SK-N-SH (cell line): ENCODE measurements at regions not wholly inside any gene's neighbourhood (a gene's known extent, or its start where the extent isn't known, plus 50 kb on each side); places are given as distances from the start of the nearest gene placed in this dataset.
A peak's percentile ranks its signal among the peaks of the same experiment; 100 is the strongest.

Experiments used
- CTCF ChIA-PET: fragments of 300-600, 350-600 bp; formaldehyde crosslinking; extraction: SDS; loops from one replicate; lab custom pipeline; 2021; lab: Yijun Ruan, JAX
- POLR2A ChIA-PET: fragments of 350-600 bp; sonication (Branson Sonifier 250); formaldehyde crosslinking; extraction: SDS; loops from one replicate; lab custom pipeline; 2020; ENCODE audit warnings: antibody characterized with exemption, inconsistent platforms; lab: Yijun Ruan, JAX
- DNase-seq: peaks from one replicate; pipeline ENCODE4 v3.0.0; 2012
- H2AFZ ChIP-seq: fragments of 200-600 bp; sonication (generic); 2 replicates; pipeline ENCODE4 v1.8.1; 2016; ENCODE audit warnings: antibody characterized with exemption, mild to moderate bottlenecking, low read depth
- H3F3A ChIP-seq: fragments of 200-600 bp; sonication (generic); replicated peaks from 2 replicates; pipeline ENCODE3; 2016; ENCODE audit warnings: antibody characterized with exemption, mild to moderate bottlenecking; ENCODE audit not compliant: insufficient read depth
- H3K27ac ChIP-seq, 2 experiments: fragments of 200-500 bp in 1 of 2; fragments of 200-600 bp in 1 of 2; sonication (Bioruptor generic) in 1 of 2; sonication (generic), shearing (Covaris generic) in 1 of 2; 2 replicates each; pipeline versions ENCODE4 v1.5.1 to v1.6.1; 2014 to 2016; ENCODE audit warnings: low read depth in 2 of 2, inconsistent platforms in 1 of 2, low read length in 1 of 2, mild to moderate bottlenecking in 1 of 2, mixed read lengths in 1 of 2
- H3K27me3 ChIP-seq: fragments of 200-600 bp; sonication (generic), shearing (Covaris generic); 2 replicates; pipeline ENCODE4 v1.6.1; 2016; ENCODE audit warnings: mixed run types; ENCODE audit not compliant: insufficient read depth
- H3K36me3 ChIP-seq, 2 experiments: fragments of 200-500 bp in 1 of 2; fragments of 200-600 bp in 1 of 2; sonication (Bioruptor generic) in 1 of 2; sonication (generic) in 1 of 2; replicated peaks in 1 of 2; 2 replicates each; pipeline versions ENCODE3 to v1.5.1; 2014 to 2016; ENCODE audit warnings: low read length in 1 of 2, mild to moderate bottlenecking in 1 of 2; ENCODE audit not compliant: insufficient read depth in 2 of 2, control insufficient read depth in 1 of 2
- H3K4me1 ChIP-seq, 2 experiments: fragments of 200-500 bp in 1 of 2; fragments of 200-600 bp in 1 of 2; sonication (Bioruptor generic) in 1 of 2; sonication (generic), shearing (Covaris generic) in 1 of 2; 2 replicates each; pipeline versions ENCODE4 v1.5.1 to v1.6.1; 2014 to 2016; ENCODE audit warnings: low read depth in 1 of 2, low read length in 1 of 2, mixed run types in 1 of 2; ENCODE audit not compliant: insufficient read depth in 2 of 2, control insufficient read depth in 1 of 2
- H3K4me2 ChIP-seq: fragments of 200-600 bp; sonication (generic), shearing (Covaris generic); 2 replicates; pipeline ENCODE4 v1.6.1; 2017; ENCODE audit warnings: mixed run types
- H3K4me3 ChIP-seq, 2 experiments: fragments of 200-500 bp in 1 of 2; fragments of 200-600 bp in 1 of 2; sonication (Bioruptor generic) in 1 of 2; sonication (generic), shearing (Covaris generic) in 1 of 2; 2 replicates each; pipeline versions ENCODE4 v1.5.1 to v1.8.1; 2014 to 2016; ENCODE audit warnings: low read depth in 2 of 2, inconsistent platforms in 1 of 2, low read length in 1 of 2, mild to moderate bottlenecking in 1 of 2, mixed read lengths in 1 of 2, moderate library complexity in 1 of 2
- H3K79me2 ChIP-seq: fragments of 200-600 bp; sonication (generic); 2 replicates; pipeline ENCODE4 v1.8.1; 2017; ENCODE audit warnings: mild to moderate bottlenecking; ENCODE audit not compliant: insufficient read depth
- H3K9ac ChIP-seq: fragments of 200-600 bp; sonication (generic); 2 replicates; pipeline ENCODE4 v1.6.1; 2017; ENCODE audit warnings: mixed run types
- H3K9me2 ChIP-seq: fragments of 200-600 bp; sonication (generic); 2 replicates; pipeline ENCODE4 v1.6.1; 2017; ENCODE audit warnings: mixed run types
- H3K9me3 ChIP-seq: fragments of 200-600 bp; sonication (generic); 2 replicates; pipeline ENCODE4 v1.6.1; 2017; ENCODE audit warnings: mixed run types, mild to moderate bottlenecking, moderate library complexity
- H4K20me1 ChIP-seq: fragments of 200-600 bp; sonication (generic); 2 replicates; pipeline ENCODE4 v1.6.1; 2017; ENCODE audit warnings: mild to moderate bottlenecking, mixed run types; ENCODE audit not compliant: insufficient read depth
- CHD2 ChIP-seq: fragments of 150-350 bp; IDR thresholded peaks from 2 replicates; pipeline ENCODE4 v1.6.1; 2018; ENCODE audit warnings: low read length; ENCODE audit not compliant: partially characterized antibody
- CTCF ChIP-seq: fragments of 200-600 bp; sonication (generic); IDR thresholded peaks from 2 replicates; pipeline ENCODE4 v1.6.1; 2017; ENCODE audit warnings: antibody characterized with exemption, mild to moderate bottlenecking, moderate library complexity
- EZH2phosphoT487 ChIP-seq: fragments of 200-600 bp; sonication (generic); IDR thresholded peaks from 2 replicates; pipeline ENCODE4 v1.6.1; 2017; ENCODE audit warnings: low read depth, mixed run types, mild to moderate bottlenecking, antibody characterized with exemption, moderate library complexity, borderline replicate concordance
- FOXM1 ChIP-seq: IDR thresholded peaks from 2 replicates; pipeline ENCODE4 v1.4.0; 2012; ENCODE audit warnings: low read depth, mild to moderate bottlenecking
- GABPA ChIP-seq: IDR thresholded peaks from 2 replicates; pipeline ENCODE4 v1.4.0; 2012; ENCODE audit warnings: low read depth, mild to moderate bottlenecking
- GATA2 ChIP-seq: sonication (generic); formaldehyde crosslinking; IDR thresholded peaks from 2 replicates; pipeline ENCODE4 v1.5.0; 2020; ENCODE audit warnings: mild to moderate bottlenecking, missing genetic modification reagents
- MXI1 ChIP-seq: IDR thresholded peaks from 2 replicates; pipeline ENCODE4 v1.6.1; 2012; ENCODE audit warnings: mild to moderate bottlenecking, low read depth, low read length, improper control_type of control experiment
- PBX3 ChIP-seq: IDR thresholded peaks from 2 replicates; pipeline ENCODE4; 2012
- RCOR1 ChIP-seq: fragments of 150-350 bp; IDR thresholded peaks from 2 replicates; pipeline ENCODE4 v1.6.1; 2017; ENCODE audit warnings: antibody characterized with exemption, low read length
- REST ChIP-seq: IDR thresholded peaks from 2 replicates; pipeline ENCODE4 v1.6.1; 2012; ENCODE audit warnings: mild to moderate bottlenecking, low read depth, low read length, moderate library complexity
- RFX5 ChIP-seq: IDR thresholded peaks from 2 replicates; pipeline ENCODE4 v1.6.1; 2012; ENCODE audit warnings: mild to moderate bottlenecking, improper control_type of control experiment, low read length
- SMC3 ChIP-seq: IDR thresholded peaks from 2 replicates; pipeline ENCODE4 v1.6.1; 2012; ENCODE audit warnings: low read depth, low read length, improper control_type of control experiment
- TAF1 ChIP-seq: IDR thresholded peaks from 2 replicates; pipeline ENCODE4 v1.6.1; 2012; ENCODE audit warnings: low read depth, mild to moderate bottlenecking, low read length, moderate library complexity, borderline replicate concordance
- TEAD4 ChIP-seq: IDR thresholded peaks from 2 replicates; pipeline ENCODE4 v1.4.0; 2012; ENCODE audit warnings: mild to moderate bottlenecking, borderline replicate concordance; ENCODE audit not compliant: insufficient read depth
- USF1 ChIP-seq: IDR thresholded peaks from 2 replicates; pipeline ENCODE4 v1.4.0; 2012; ENCODE audit warnings: low read depth, borderline replicate concordance
- YY1 ChIP-seq: IDR thresholded peaks from 2 replicates; pipeline ENCODE4 v1.4.0; 2012; ENCODE audit warnings: low read depth, mild to moderate bottlenecking
- ZBTB33 ChIP-seq: IDR thresholded peaks from 2 replicates; pipeline ENCODE4 v1.4.0; 2012; ENCODE audit warnings: low read depth, borderline replicate concordance
- WGBS: methylation state at CpG from one replicate; pipeline ENCODE4 v1.1.6; 2017; ENCODE audit warnings: low lambda C conversion rate; 5-methylcytosine and 5-hydroxymethylcytosine counted together

GRCh38 chr7:16986755-16987154 lies 105.0 kb upstream of the AGR3 start (continued):
- TF ChIP-seq REST (no peak), EZH2phosphoT487 (no peak), RCOR1 (no peak), FOXM1 (no peak)

- 2% methylated on average over 7 of the region's 7 CpGs for WGBS
- Histone ChIP-seq H2AFZ (no peak overlapping the region), H3K4me1 (peaks cover 5 to 6% of the 10 kb centered on the region in 2 experiments; a peak in 3 of 4 replicates), H3K9me2 (no peaks in the 10 kb centered on the region), H4K20me1 (no peaks in the 10 kb centered on the region), H3K9ac (no peak overlapping the region), H3K4me3 (peak overlapping the region in 1 of 2 experiments; percentile 18; a peak in 1 of 4 replicates), H3K4me2 (peak overlapping the region; percentile 61), H3K27me3 (peaks cover 44% of the 10 kb centered on the region; the same call in 1 of the 2 replicates), H3K9me3 (no peaks in the 10 kb centered on the region), H3K27ac (no peak overlapping the region), H3K36me3 (no peaks in the 10 kb centered on the region), H3F3A (no peaks in the 10 kb centered on the region), H3K79me2 (no peaks in the 10 kb centered on the region)
- no peak for DNase-seq
- ChIA-PET POLR2A (no interaction called here), CTCF (interaction anchor here (1.1 kb wide), 1 partner anchor 8 kb away, joined by 3 read pairs; no protein-coding TSS in a partner anchor)
- TF ChIP-seq SMC3, result no peak
- TF ChIP-seq ZBTB33, result no peak
- no peak for TF ChIP-seq YY1
- no peak for TF ChIP-seq RFX5
- no peak for TF ChIP-seq CHD2
- TF ChIP-seq TEAD4, result no peak
- TF ChIP-seq MXI1, result no peak
- TF ChIP-seq GABPA, result no peak
- no peak for TF ChIP-seq GATA2
- no peak for TF ChIP-seq PBX3
- no peak for TF ChIP-seq USF1
- no peak for TF ChIP-seq RCOR1
- no peak for TF ChIP-seq CTCF
- no peak for TF ChIP-seq TAF1
These were observed 108.1 kb upstream of the AGR3 start for GRCh38 chr7:16989811-16990413.
